WTC11 (cell line): ENCODE measurements at regions not wholly inside any gene's neighbourhood (a gene's known extent, or its start where the extent isn't known, plus 50 kb on each side); places are given as distances from the start of the nearest gene placed in this dataset.

Experiments
- ATAC-seq: fragments of 200-7000 bp; cut with Tn5 transposase; 2 replicates; pipeline ENCODE4 v1.10.0; 2021; ENCODE audit warnings: mild to moderate bottlenecking, moderate library complexity
- CTCF ChIA-PET: fragments of 300-600 bp; sonication (Branson Sonifier 250); formaldehyde crosslinking; loops from one replicate; lab custom pipeline; 2021; ENCODE audit warnings: antibody characterized with exemption; lab: Charles Lee
- POLR2A ChIA-PET: fragments of 350-600 bp; sonication (Branson Sonifier 250); formaldehyde crosslinking; loops from one replicate; lab custom pipeline; 2021; ENCODE audit warnings: antibody characterized with exemption; lab: Charles Lee
- DNase-seq: peaks from one replicate; pipeline ENCODE4 v3.0.0; 2021; ENCODE audit warnings: low spot score
- H3K27ac Mint-ChIP-seq: 2 replicates; pipeline ENCODE4 v1.8.0; 2021; ENCODE audit warnings: mixed read lengths
- H3K27me3 Mint-ChIP-seq: 2 replicates; pipeline ENCODE4 v1.8.0; 2021; ENCODE audit warnings: low read depth, mild to moderate bottlenecking, moderate library complexity, mixed read lengths
- H3K36me3 Mint-ChIP-seq: 2 replicates; pipeline ENCODE4 v1.8.0; 2021; ENCODE audit warnings: mixed read lengths
- H3K4me1 Mint-ChIP-seq: 2 replicates; pipeline ENCODE4 v1.8.0; 2022; ENCODE audit warnings: mixed read lengths
- H3K4me3 Mint-ChIP-seq: 2 replicates; pipeline ENCODE4 v1.8.0; 2021; ENCODE audit warnings: mild to moderate bottlenecking, moderate library complexity, mixed read lengths
- H3K9me3 Mint-ChIP-seq: 2 replicates; pipeline ENCODE4 v1.8.0; 2021; ENCODE audit warnings: mixed read lengths
- FOXP1 ChIP-seq: sonication (generic); formaldehyde crosslinking; IDR thresholded peaks from 2 replicates; pipeline ENCODE4 v1.8.0; 2022; ENCODE audit warnings: missing genetic modification reagents, mild to moderate bottlenecking, moderate library complexity, borderline replicate concordance
- JAZF1 ChIP-seq: fragments of 250-450 bp; sonication (Bioruptor Pico); IDR thresholded peaks from 2 replicates; pipeline ENCODE4 v1.9.0; 2021; ENCODE audit warnings: moderate library complexity, mild to moderate bottlenecking, inconsistent platforms
- MAX ChIP-seq: sonication (generic); formaldehyde crosslinking; IDR thresholded peaks from 2 replicates; pipeline ENCODE4 v1.8.0; 2022; ENCODE audit warnings: mild to moderate bottlenecking, missing genetic modification reagents
- NR2C2 ChIP-seq: sonication (generic); formaldehyde crosslinking; IDR thresholded peaks from 2 replicates; pipeline ENCODE4 v1.8.0; 2022; ENCODE audit warnings: mild to moderate bottlenecking, missing genetic modification reagents
- SOX15 ChIP-seq: fragments of 250-450 bp; sonication (Bioruptor Pico); IDR thresholded peaks from 2 replicates; pipeline ENCODE4 v1.9.0; 2021; ENCODE audit warnings: mild to moderate bottlenecking
- STAT6 ChIP-seq: sonication (generic); formaldehyde crosslinking; conservative IDR thresholded peaks from 2 replicates; pipeline ENCODE4 v1.8.1; 2023; ENCODE audit warnings: mild to moderate bottlenecking, low read depth, missing genetic modification reagents, moderate library complexity
- TF ChIP-seq, protein P1 (sequence below): fragments of 250-450 bp; sonication (Bioruptor Pico); IDR thresholded peaks from 2 replicates; pipeline ENCODE4 v1.9.0; 2021; ENCODE audit warnings: mild to moderate bottlenecking
- TF ChIP-seq, protein P2 (sequence below): sonication (generic); formaldehyde crosslinking; IDR thresholded peaks from 2 replicates; pipeline ENCODE4 v1.8.0; 2023; ENCODE audit warnings: missing genetic modification reagents
- TF ChIP-seq, protein P3 (sequence below): sonication (generic); formaldehyde crosslinking; IDR thresholded peaks from 2 replicates; pipeline ENCODE4 v1.8.1; 2022; ENCODE audit warnings: mild to moderate bottlenecking, missing genetic modification reagents, moderate library complexity, borderline replicate concordance
- TF ChIP-seq, protein P4 (sequence below): sonication (generic); formaldehyde crosslinking; IDR thresholded peaks from 2 replicates; pipeline ENCODE4 v1.8.1; 2023; ENCODE audit warnings: mild to moderate bottlenecking, missing genetic modification reagents, borderline replicate concordance

GRCh38 chr2:238965371-238966071 is 117.6 kb downstream of the TWIST2 start:
- H3K9me3 Mint-ChIP-seq, result peaks cover 17% of the 10 kb centered on the region
- CTCF ChIA-PET, result no interaction called here
- no peak for DNase-seq
- H3K36me3 Mint-ChIP-seq, result no peaks in the 10 kb centered on the region
- no peak for ATAC-seq
- no peak overlapping the region for H3K27ac Mint-ChIP-seq
- TF ChIP-seq JAZF1, result no peak
- TF ChIP-seq, protein P1, sequence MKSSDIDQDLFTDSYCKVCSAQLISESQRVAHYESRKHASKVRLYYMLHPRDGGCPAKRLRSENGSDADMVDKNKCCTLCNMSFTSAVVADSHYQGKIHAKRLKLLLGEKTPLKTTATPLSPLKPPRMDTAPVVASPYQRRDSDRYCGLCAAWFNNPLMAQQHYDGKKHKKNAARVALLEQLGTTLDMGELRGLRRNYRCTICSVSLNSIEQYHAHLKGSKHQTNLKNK, result no peak
- TF ChIP-seq STAT6, result no peak
- TF ChIP-seq, all 79 proteins: peak for 0
- H3K4me1 Mint-ChIP-seq, result peaks cover 9% of the 10 kb centered on the region
- H3K4me3 Mint-ChIP-seq, result no peak overlapping the region
- POLR2A ChIA-PET, result no interaction called here
- H3K27me3 Mint-ChIP-seq, result peaks cover 5% of the 10 kb centered on the region

DNA sequence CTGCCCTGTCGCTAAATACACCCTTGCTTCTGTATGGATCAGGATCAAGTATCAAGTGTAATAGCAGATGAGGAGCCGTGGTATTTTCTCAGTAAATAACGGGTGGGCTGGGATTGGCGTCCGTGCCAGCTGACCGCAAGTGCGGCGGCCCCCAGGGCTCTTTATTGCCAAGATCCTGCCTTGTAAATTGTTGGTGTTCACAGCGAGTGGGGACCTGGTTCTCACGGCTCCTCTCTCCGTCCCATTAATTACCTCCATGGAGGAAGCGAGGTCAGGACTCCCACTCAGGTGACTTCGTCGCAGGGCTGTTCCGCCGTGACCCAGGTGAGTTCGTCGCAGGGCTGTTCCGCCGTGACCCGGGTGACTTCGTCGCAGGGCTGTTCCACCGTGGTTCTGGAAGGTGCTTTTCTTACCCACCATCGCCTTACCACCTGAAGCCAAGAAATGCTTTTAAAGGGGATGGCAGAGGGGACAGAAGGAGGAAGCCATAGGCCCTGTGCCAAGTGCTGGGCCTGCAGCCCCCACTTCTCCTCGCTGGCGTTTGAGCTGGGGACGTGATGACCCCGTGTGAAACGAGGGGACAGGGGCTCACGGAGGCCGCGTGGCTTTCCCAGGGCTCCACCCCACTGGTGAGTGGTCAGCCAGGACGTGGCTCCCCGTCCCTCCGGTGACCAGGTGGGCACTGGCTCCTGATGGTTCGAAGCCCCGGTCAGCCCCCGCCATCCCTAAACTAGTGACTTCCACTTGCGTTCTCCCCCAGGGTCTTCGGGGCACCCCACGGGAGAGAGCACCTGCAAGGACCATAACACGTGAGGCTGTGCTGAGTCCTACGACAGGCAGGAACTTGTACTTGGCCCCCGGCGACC is 118.4 kb downstream of the TWIST2 start:
- CTCF ChIA-PET, result no interaction called here
- no peaks in the 10 kb centered on the region for H3K36me3 Mint-ChIP-seq

More for the DNA sequence above, 118.4 kb downstream of the TWIST2 start:
- peaks cover 9% of the 10 kb centered on the region for H3K27me3 Mint-ChIP-seq
- no peak overlapping the region for H3K4me3 Mint-ChIP-seq
- H3K9me3 Mint-ChIP-seq, result peaks cover 9% of the 10 kb centered on the region
- no peak for DNase-seq
- no peak for ATAC-seq
- no peak overlapping the region for H3K27ac Mint-ChIP-seq
- TF ChIP-seq, protein P2, sequence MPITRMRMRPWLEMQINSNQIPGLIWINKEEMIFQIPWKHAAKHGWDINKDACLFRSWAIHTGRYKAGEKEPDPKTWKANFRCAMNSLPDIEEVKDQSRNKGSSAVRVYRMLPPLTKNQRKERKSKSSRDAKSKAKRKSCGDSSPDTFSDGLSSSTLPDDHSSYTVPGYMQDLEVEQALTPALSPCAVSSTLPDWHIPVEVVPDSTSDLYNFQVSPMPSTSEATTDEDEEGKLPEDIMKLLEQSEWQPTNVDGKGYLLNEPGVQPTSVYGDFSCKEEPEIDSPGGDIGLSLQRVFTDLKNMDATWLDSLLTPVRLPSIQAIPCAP, result no peak
- TF ChIP-seq SOX15 (CRISPR knock-in tag), result no peak
- TF ChIP-seq MAX (CRISPR knock-in tag), result no peak
- TF ChIP-seq FOXP1 (CRISPR knock-in tag), result no peak
- TF ChIP-seq, protein P3, sequence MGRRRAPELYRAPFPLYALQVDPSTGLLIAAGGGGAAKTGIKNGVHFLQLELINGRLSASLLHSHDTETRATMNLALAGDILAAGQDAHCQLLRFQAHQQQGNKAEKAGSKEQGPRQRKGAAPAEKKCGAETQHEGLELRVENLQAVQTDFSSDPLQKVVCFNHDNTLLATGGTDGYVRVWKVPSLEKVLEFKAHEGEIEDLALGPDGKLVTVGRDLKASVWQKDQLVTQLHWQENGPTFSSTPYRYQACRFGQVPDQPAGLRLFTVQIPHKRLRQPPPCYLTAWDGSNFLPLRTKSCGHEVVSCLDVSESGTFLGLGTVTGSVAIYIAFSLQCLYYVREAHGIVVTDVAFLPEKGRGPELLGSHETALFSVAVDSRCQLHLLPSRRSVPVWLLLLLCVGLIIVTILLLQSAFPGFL (CRISPR knock-in tag), result no peak
- no peak for TF ChIP-seq NR2C2 (CRISPR knock-in tag)
- TF ChIP-seq, protein P4, sequence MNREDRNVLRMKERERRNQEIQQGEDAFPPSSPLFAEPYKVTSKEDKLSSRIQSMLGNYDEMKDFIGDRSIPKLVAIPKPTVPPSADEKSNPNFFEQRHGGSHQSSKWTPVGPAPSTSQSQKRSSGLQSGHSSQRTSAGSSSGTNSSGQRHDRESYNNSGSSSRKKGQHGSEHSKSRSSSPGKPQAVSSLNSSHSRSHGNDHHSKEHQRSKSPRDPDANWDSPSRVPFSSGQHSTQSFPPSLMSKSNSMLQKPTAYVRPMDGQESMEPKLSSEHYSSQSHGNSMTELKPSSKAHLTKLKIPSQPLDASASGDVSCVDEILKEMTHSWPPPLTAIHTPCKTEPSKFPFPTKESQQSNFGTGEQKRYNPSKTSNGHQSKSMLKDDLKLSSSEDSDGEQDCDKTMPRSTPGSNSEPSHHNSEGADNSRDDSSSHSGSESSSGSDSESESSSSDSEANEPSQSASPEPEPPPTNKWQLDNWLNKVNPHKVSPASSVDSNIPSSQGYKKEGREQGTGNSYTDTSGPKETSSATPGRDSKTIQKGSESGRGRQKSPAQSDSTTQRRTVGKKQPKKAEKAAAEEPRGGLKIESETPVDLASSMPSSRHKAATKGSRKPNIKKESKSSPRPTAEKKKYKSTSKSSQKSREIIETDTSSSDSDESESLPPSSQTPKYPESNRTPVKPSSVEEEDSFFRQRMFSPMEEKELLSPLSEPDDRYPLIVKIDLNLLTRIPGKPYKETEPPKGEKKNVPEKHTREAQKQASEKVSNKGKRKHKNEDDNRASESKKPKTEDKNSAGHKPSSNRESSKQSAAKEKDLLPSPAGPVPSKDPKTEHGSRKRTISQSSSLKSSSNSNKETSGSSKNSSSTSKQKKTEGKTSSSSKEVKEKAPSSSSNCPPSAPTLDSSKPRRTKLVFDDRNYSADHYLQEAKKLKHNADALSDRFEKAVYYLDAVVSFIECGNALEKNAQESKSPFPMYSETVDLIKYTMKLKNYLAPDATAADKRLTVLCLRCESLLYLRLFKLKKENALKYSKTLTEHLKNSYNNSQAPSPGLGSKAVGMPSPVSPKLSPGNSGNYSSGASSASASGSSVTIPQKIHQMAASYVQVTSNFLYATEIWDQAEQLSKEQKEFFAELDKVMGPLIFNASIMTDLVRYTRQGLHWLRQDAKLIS (CRISPR knock-in tag), result no peak
- POLR2A ChIA-PET, result no interaction called here
- peaks cover 9% of the 10 kb centered on the region for H3K4me1 Mint-ChIP-seq
